ENCODE measurements at regions not wholly inside any gene's neighbourhood (a gene's known extent, or its start where the extent isn't known, plus 50 kb on each side); places are given as distances from the start of the nearest gene placed in this dataset.

GRCh38 chr12:130220706-130221100 is 58.4 kb downstream of the FZD10 start:
- TF ChIP-seq, protein P1, sequence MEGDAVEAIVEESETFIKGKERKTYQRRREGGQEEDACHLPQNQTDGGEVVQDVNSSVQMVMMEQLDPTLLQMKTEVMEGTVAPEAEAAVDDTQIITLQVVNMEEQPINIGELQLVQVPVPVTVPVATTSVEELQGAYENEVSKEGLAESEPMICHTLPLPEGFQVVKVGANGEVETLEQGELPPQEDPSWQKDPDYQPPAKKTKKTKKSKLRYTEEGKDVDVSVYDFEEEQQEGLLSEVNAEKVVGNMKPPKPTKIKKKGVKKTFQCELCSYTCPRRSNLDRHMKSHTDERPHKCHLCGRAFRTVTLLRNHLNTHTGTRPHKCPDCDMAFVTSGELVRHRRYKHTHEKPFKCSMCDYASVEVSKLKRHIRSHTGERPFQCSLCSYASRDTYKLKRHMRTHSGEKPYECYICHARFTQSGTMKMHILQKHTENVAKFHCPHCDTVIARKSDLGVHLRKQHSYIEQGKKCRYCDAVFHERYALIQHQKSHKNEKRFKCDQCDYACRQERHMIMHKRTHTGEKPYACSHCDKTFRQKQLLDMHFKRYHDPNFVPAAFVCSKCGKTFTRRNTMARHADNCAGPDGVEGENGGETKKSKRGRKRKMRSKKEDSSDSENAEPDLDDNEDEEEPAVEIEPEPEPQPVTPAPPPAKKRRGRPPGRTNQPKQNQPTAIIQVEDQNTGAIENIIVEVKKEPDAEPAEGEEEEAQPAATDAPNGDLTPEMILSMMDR (IDR thresholded peaks at IDR 0.05) = no peak
- no peak for TF ChIP-seq POLR2A (IDR thresholded peaks at IDR 0.05)
